Stomach (tissue), 8 donors: ENCODE measurements at regions not wholly inside any gene's neighbourhood (a gene's known extent, or its start where the extent isn't known, plus 50 kb on each side); places are given as distances from the start of the nearest gene placed in this dataset.
"Not testable (repeated sequence)": the region's sequence is repeated elsewhere in the genome, so short reads cannot be mapped to it uniquely, and the experiment has no call there.

Experiments used
- DNase-seq, 2 donors: peaks; one replicate each; pipeline versions ENCODE4 v3.0.0 to v3.0.0-alpha.2; 2013 to 2019
- H3K27ac ChIP-seq, 5 donors: fragments of 200-600 bp in 4 of 5; sonication (generic) in 4 of 5; one replicate each; pipeline ENCODE4 v1.5.1; 2013 to 2019; ENCODE audit warnings: mild to moderate bottlenecking in 1 of 5, moderate library complexity in 1 of 5
- H3K27me3 ChIP-seq, 3 donors: fragments of 200-600 bp; sonication (generic); one replicate each; pipeline ENCODE4 v1.5.1; 2017 to 2019; ENCODE audit warnings: mixed run types in 1 of 3
- H3K36me3 ChIP-seq, 4 donors: fragments of 200-600 bp; sonication (generic); 1 replicate in 3 of 4; 2 replicates in 1 of 4; pipeline ENCODE4 v1.5.1; 2016 to 2019
- H3K4me1 ChIP-seq, 4 donors: fragments of 200-600 bp; sonication (generic); one replicate each; pipeline ENCODE4 v1.5.1; 2016 to 2019
- H3K4me3 ChIP-seq, 4 donors: fragments of 200-600 bp; sonication (generic) in 3 of 4; one replicate each; pipeline ENCODE4 v1.5.1; 2016 to 2019; ENCODE audit warnings: mild to moderate bottlenecking in 1 of 4
- H3K9me3 ChIP-seq, 4 donors: fragments of 200-600 bp; sonication (generic); one replicate each; pipeline ENCODE4 v1.5.1; 2016 to 2019
- CTCF ChIP-seq, 7 experiments: fragments of 450-650 bp in 4 of 7; fragments of 200-600 bp in 3 of 7; sonication (generic) in 3 of 7; IDR thresholded peaks; one replicate each; pipeline ENCODE4 v1.5.1; 2016 to 2019; ENCODE audit warnings: antibody characterized with exemption in 7 of 7, control low read depth in 2 of 7, mild to moderate bottlenecking in 1 of 7
- EP300 ChIP-seq: sonication (generic); formaldehyde crosslinking; IDR thresholded peaks from one replicate; pipeline ENCODE4 v1.6.1; 2017; ENCODE audit warnings: antibody characterized with exemption
- POLR2A ChIP-seq, 4 donors: fragments of 450-650 bp; IDR thresholded peaks; one replicate each; pipeline ENCODE4 v1.6.1; 2016; ENCODE audit warnings: antibody characterized with exemption in 4 of 4, control low read depth in 2 of 4, mild to moderate bottlenecking in 1 of 4, moderate library complexity in 1 of 4
- POLR2AphosphoS5 ChIP-seq, 3 donors: sonication (generic); formaldehyde crosslinking; IDR thresholded peaks; one replicate each; pipeline ENCODE4 v1.6.1; 2016; ENCODE audit warnings: antibody characterized with exemption in 3 of 3
- whole genome bisulfite sequencing, 5 donors: extraction: QIAGEN DNeasy Blood & Tissue Kit in 3 of 5; methylation state at CpG; one replicate each; pipeline versions ENCODE4 v1.1.5 to v1.1.7; 2013 to 2018; 5-methylcytosine and 5-hydroxymethylcytosine counted together
- intact Hi-C: fragments of 100-400 bp; cut with DNase I; formaldehyde crosslinking; loops from one replicate; pipeline ENCODE4 v1.15.1; 2023; ENCODE audit warnings: low total_unique reads
- donor health status: healthy with polysubstance abuse.
- donor health status: Bipolar disorder and iron deficiency.
- donor health status: healthy.

DNA sequence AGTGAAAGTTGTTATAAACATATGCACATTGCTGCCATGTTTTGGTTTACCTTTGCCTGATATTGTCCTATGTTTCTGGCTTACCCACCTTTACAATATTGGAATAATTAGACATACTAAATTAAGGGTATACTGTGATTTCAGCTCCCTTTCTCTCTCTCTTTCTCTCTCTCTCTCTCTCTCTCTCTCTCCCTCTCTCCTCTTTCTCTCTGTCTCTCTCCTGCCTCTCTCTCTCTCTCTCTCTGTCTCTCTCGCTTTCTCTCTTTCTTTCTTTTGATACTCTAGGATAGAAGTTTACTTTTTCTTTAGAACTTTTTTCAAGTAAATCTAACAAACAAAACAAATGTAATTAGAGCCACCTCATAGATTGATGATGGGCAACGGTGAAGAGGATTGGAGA, 239.6 kb downstream of the TMEM161B start:
- 82 to 89% (median 86%) methylated on average over 2 of the region's 2 CpGs for WGBS, 5 donors
- Histone ChIP-seq H3K4me1 (no peaks in the 10 kb centered on the region), H3K4me3 (no peak overlapping the region), H3K36me3 (no peaks in the 10 kb centered on the region), H3K27ac (no peak overlapping the region), H3K9me3 (no peaks in the 10 kb centered on the region), H3K27me3 (no peaks in the 10 kb centered on the region)
- TF ChIP-seq POLR2A (IDR thresholded peaks at IDR 0.05) (no peak), POLR2AphosphoS5 (IDR thresholded peaks at IDR 0.05) (no peak), CTCF (IDR thresholded peaks at IDR 0.05) (no peak), EP300 (no peak)
- DNase-seq = no peak
- intact Hi-C loops = no loop called here

DNA sequence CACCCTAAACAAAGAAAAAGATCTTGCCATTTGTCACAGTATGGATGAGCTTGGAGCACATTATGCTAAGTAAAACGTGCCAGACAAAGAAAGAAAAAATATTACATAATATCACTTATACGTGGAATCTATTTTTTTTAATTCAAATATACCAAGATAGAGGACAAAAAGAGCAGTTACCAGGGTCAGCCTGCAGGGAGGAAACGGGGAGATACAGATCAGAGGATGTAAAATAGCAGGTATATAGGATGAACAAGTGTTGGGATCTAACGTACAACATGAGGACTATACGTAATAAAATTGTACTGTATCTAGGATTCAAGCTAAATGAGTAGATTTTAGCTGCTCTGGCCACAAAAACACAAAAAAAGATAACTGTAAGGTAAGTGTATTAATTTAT, 247.5 kb downstream of the TMEM161B start:
- Histone ChIP-seq H3K27ac (no peak overlapping the region), H3K27me3 (no peaks in the 10 kb centered on the region), H3K9me3 (no peaks in the 10 kb centered on the region), H3K36me3 (no peaks in the 10 kb centered on the region), H3K4me3 (no peak overlapping the region), H3K4me1 (no peaks in the 10 kb centered on the region)
- TF ChIP-seq POLR2AphosphoS5 (IDR thresholded peaks at IDR 0.05) (no peak), POLR2A (IDR thresholded peaks at IDR 0.05) (no peak), EP300 (no peak)
- intact Hi-C loops = no loop called here
- no peak for DNase-seq
- WGBS, 5 donors = 72 to 80% (median 78%) methylated on average over 5 of the region's 5 CpGs

DNA sequence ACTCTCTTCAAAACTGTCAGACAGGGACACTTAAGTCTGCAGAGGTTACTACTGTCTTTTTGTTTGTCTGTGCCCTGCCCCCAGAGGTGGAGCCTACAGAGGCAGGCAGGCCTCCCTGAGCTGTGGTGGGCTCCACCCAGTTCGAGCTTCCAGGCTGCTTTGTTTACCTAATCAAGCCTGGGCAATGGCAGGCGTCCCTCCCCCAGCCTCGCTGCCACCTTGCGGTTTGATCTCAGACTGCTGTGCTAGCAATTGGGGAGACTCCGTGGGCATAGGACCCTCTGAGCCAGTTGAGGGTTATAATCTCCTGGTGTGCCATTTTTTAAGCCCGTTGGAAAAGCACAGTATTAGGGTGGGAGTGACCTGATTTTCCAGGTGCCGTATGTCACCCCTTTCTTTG, 253.7 kb downstream of the TMEM161B start:
- intact Hi-C loops, H3K9me3 ChIP-seq, H3K36me3 ChIP-seq, H3K27ac ChIP-seq, H3K4me1 ChIP-seq, H3K4me3 ChIP-seq, DNase-seq, H3K27me3 ChIP-seq: not testable (repeated sequence)
- 62 to 80% (median 69%) methylated on average over 6 to 7 of the region's 7 CpGs for WGBS, 5 donors

- intact Hi-C loops = no loop called here
- WGBS, 5 donors = 23 to 39% (median 31%) methylated on average over 5 of the region's 5 CpGs
- peaks cover 0 to 7% (median 0%) of the 10 kb centered on the region in 4 donors for H3K9me3 ChIP-seq
These were observed 267.8 kb downstream of the TMEM161B start for GRCh38 chr5:88000877-88001276.

DNA sequence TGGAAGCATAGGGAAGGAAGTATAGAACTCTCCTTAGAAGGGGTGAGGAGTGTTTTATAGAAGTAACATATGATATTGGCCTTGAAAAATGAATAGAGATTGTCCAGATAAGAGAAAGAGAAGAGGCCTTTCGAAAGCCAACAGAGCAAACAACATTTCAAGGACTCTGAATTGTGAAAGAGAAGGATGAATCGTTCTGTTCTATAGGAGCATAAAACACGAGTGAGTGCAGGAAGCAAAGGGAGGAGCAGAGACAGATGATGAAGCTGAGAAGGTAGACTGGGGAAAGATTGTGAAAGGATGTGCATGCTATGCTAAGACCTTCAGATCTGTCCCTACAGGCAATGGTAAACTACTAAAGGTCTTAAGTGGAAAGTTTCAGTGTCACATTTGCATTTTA, 271.0 kb downstream of the TMEM161B start:
- Histone ChIP-seq H3K27me3 (no peaks in the 10 kb centered on the region), H3K27ac (no peak overlapping the region), H3K9me3 (peaks cover 0 to 7% (median 0%) of the 10 kb centered on the region in 4 donors), H3K4me3 (no peak overlapping the region), H3K36me3 (no peaks in the 10 kb centered on the region), H3K4me1 (no peaks in the 10 kb centered on the region)
- intact Hi-C loops = no loop called here
- TF ChIP-seq CTCF (IDR thresholded peaks at IDR 0.05) (no peak), EP300 (no peak), POLR2AphosphoS5 (IDR thresholded peaks at IDR 0.05) (no peak), POLR2A (IDR thresholded peaks at IDR 0.05) (no peak)
- 24 to 58% (median 36%) methylated on average over 2 to 3 of the region's 3 CpGs for WGBS, 5 donors
- no peak for DNase-seq

More at GRCh38 chr5:88000877-88001276, 267.8 kb downstream of the TMEM161B start:
- DNase-seq = no peak
- Histone ChIP-seq H3K36me3 (no peaks in the 10 kb centered on the region), H3K4me3 (no peak overlapping the region), H3K27ac (no peak overlapping the region), H3K27me3 (no peaks in the 10 kb centered on the region), H3K4me1 (no peaks in the 10 kb centered on the region)
- TF ChIP-seq POLR2A (IDR thresholded peaks at IDR 0.05) (no peak), EP300 (no peak), CTCF (IDR thresholded peaks at IDR 0.05) (no peak), POLR2AphosphoS5 (IDR thresholded peaks at IDR 0.05) (no peak)
